ENCODE measurements at regions not wholly inside any gene's neighbourhood (a gene's known extent, or its start where the extent isn't known, plus 50 kb on each side); places are given as distances from the start of the nearest gene placed in this dataset.

DNA sequence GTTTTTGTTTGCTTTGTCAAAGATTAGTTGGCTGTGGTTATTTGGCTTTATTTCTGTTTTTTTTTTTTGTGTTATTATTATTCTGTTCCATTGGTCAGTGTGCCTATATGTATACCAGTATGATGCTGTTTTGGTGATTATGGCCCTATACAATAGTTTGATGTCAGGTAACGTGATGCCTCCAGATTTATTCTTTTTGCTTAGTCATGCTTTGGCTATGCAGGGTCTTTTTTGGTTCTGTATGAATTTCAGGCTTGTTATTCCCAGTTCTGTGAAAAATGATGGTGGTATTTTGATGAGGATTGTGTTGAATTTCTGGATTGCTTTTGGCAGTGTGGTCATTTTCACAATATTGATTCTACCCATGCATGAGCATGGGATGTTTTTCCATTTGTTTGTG lies 312.8 kb downstream of the TAF11L14 start:
- TF ChIP-seq POLR2A (IDR thresholded peaks at IDR 0.05): no peak
- TF ChIP-seq, protein P1, sequence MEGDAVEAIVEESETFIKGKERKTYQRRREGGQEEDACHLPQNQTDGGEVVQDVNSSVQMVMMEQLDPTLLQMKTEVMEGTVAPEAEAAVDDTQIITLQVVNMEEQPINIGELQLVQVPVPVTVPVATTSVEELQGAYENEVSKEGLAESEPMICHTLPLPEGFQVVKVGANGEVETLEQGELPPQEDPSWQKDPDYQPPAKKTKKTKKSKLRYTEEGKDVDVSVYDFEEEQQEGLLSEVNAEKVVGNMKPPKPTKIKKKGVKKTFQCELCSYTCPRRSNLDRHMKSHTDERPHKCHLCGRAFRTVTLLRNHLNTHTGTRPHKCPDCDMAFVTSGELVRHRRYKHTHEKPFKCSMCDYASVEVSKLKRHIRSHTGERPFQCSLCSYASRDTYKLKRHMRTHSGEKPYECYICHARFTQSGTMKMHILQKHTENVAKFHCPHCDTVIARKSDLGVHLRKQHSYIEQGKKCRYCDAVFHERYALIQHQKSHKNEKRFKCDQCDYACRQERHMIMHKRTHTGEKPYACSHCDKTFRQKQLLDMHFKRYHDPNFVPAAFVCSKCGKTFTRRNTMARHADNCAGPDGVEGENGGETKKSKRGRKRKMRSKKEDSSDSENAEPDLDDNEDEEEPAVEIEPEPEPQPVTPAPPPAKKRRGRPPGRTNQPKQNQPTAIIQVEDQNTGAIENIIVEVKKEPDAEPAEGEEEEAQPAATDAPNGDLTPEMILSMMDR (IDR thresholded peaks at IDR 0.05): no peak
- no peak for TF ChIP-seq EP300 (IDR thresholded peaks at IDR 0.05)
- no peak for TF ChIP-seq POLR2AphosphoS5 (IDR thresholded peaks at IDR 0.05)
